IPS DF 4.7 (cell line): ENCODE measurements at regions not wholly inside any gene's neighbourhood (a gene's known extent, or its start where the extent isn't known, plus 50 kb on each side); places are given as distances from the start of the nearest gene placed in this dataset.

Experiments used
- DNase-seq: peaks from one replicate; pipeline ENCODE4 v3.0.0-alpha.2; 2013; ENCODE audit warnings: low spot score; ENCODE audit errors: extremely low read depth

DNA sequence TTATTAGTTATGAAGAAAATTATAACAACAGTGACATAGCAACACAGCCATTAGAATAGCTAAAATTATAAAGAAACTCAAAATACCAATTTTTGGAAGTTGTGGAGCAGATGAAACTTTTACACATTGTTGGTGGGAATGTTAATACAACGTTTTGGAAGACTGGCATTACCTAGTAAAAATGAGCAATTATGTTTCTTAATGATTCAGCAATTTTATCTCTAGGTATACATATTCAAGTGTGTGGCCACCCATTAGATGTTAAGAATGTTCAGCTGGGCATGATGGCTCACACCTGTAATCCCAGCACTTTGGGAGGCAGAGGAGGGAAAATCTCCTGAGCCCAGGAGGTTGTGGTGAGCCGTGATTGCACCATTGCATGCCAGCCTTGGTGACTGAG lies 78.8 kb downstream of the INSIG2 start:
- DNase-seq, result no peak

DNA sequence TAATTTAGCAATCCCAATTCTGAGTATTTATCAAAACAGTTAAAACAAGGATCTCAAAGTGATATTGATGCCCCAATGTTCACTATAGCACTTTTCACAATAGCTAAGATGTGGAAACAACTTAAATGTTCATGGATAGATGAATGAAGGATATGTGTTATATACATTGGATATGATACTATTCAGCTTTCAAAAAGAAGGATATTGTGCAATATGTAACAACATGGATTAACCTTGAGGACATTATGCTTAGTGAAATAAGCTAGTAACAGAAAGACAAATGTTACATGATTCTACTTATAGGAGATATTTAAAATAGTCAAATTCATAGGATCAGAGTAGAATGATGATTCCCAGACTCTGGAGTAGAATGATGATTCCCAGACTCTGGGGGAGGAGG lies 78.0 kb downstream of the INSIG2 start:
- DNase-seq, result no peak

DNA sequence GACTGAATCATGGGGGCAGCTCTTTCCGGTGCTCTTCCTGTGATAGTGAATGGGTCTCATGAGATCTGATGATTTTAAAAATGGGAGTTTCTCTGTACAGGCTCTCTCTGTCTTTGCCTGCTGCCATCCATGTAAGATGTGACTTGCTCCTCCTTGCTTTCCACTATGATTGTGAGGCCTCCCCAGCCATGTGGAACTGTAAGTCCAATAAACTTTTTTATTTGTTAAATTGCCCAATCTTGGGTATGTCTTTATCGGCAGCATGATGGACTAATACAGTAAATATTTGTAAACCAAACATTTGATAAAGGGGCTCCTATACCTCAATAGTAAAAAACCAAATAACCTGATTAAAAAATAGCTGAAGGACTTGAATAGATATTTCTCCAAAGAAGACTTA lies 77.3 kb downstream of the INSIG2 start:
- no peak for DNase-seq
